Spleen (tissue), 11 donors: ENCODE measurements at regions not wholly inside any gene's neighbourhood (a gene's known extent, or its start where the extent isn't known, plus 50 kb on each side); places are given as distances from the start of the nearest gene placed in this dataset.

Experiments used
- DNase-seq: peaks from one replicate; pipeline ENCODE4 v3.0.0-alpha.2; 2020
- H3K27ac ChIP-seq, 8 donors: fragments of 200-600 bp; sonication (generic) in 7 of 8; 1 replicate in 4 of 8; 2 replicates in 4 of 8; pipeline versions ENCODE4 v1.5.0 to v1.8.0; 2016 to 2021; ENCODE audit warnings: inconsistent platforms in 4 of 8, mild to moderate bottlenecking in 4 of 8, moderate library complexity in 1 of 8
- H3K27me3 ChIP-seq, 7 donors: fragments of 200-600 bp; sonication (generic) in 6 of 7; replicated peaks in 1 of 7; 1 replicate in 4 of 7; 2 replicates in 3 of 7; pipeline versions ENCODE4 v1.5.0 to v1.8.0; 2016 to 2021; ENCODE audit warnings: inconsistent platforms in 3 of 7, mild to moderate bottlenecking in 1 of 7
- H3K36me3 ChIP-seq, 6 donors: fragments of 200-600 bp; sonication (generic) in 5 of 6; 1 replicate in 4 of 6; 2 replicates in 2 of 6; pipeline versions ENCODE4 v1.5.0 to v1.8.0; 2016 to 2021; ENCODE audit warnings: inconsistent platforms in 2 of 6
- H3K4me1 ChIP-seq, 6 donors: fragments of 200-600 bp; sonication (generic) in 5 of 6; 1 replicate in 3 of 6; 2 replicates in 3 of 6; pipeline versions ENCODE4 v1.5.0 to v1.8.0; 2016 to 2021; ENCODE audit warnings: inconsistent platforms in 3 of 6
- H3K4me3 ChIP-seq, 8 donors: fragments of 200-600 bp; sonication (generic) in 7 of 8; 1 replicate in 4 of 8; 2 replicates in 4 of 8; pipeline versions ENCODE4 v1.5.0 to v1.8.0; 2016 to 2021; ENCODE audit warnings: inconsistent platforms in 4 of 8, mild to moderate bottlenecking in 4 of 8, moderate library complexity in 2 of 8
- H3K9me3 ChIP-seq, 8 donors: fragments of 200-600 bp; sonication (generic) in 7 of 8; 1 replicate in 4 of 8; 2 replicates in 4 of 8; pipeline versions ENCODE4 v1.5.0 to v1.8.0; 2016 to 2021; ENCODE audit warnings: inconsistent platforms in 4 of 8
- CTCF ChIP-seq, 11 experiments: fragments of 200-600 bp in 7 of 11; fragments of 450-650 bp in 4 of 11; sonication (generic) in 4 of 11; IDR thresholded peaks in 8 of 11; conservative IDR thresholded peaks in 3 of 11; 1 replicate in 7 of 11; 2 replicates in 4 of 11; pipeline versions ENCODE4 v1.4.0 to v1.8.0; 2016 to 2021; ENCODE audit warnings: antibody characterized with exemption in 11 of 11, inconsistent platforms in 4 of 11, mild to moderate bottlenecking in 1 of 11
- POLR2A ChIP-seq, 3 donors: fragments of 450-650 bp; IDR thresholded peaks; one replicate each; pipeline ENCODE4 v1.5.1; 2017; ENCODE audit warnings: antibody characterized with exemption in 3 of 3, mild to moderate bottlenecking in 1 of 3
- POLR2AphosphoS5 ChIP-seq, 3 donors: sonication (generic); formaldehyde crosslinking; IDR thresholded peaks; one replicate each; pipeline ENCODE4 v1.5.1; 2017; ENCODE audit warnings: antibody characterized with exemption in 3 of 3
- WGBS, 5 donors: extraction: QIAGEN DNeasy Blood & Tissue Kit in 3 of 5; methylation state at CpG; one replicate each; pipeline versions ENCODE4 v1.1.5 to v1.1.7; 2013 to 2018; 5-methylcytosine and 5-hydroxymethylcytosine counted together
- intact Hi-C: fragments of 100-400 bp; cut with DNase I; formaldehyde crosslinking; loops from one replicate; pipeline ENCODE4 v1.15.0; 2023; ENCODE audit warnings: low total_unique reads
- donor health status: healthy with polysubstance abuse.
- donor health status: DM: no; HTN: no; CAD: no; lungs with moderate emphysema.
- donor health status: DM: no; HTN: no; CAD: no.
- donor health status: Bipolar disorder and iron deficiency.
- donor health status: healthy.
- donor health status: DM: no; HTN: no; CAD: no.
- donor health status: DM: yes; HTN: yes; CAD: no.

- Histone ChIP-seq H3K4me1 (no peaks in the 10 kb centered on the region), H3K9me3 (no peaks in the 10 kb centered on the region), H3K27ac (no peak overlapping the region), H3K27me3 (peaks cover 0 to 10% (median 0%) of the 10 kb centered on the region in 7 donors), H3K4me3 (no peak overlapping the region), H3K36me3 (no peaks in the 10 kb centered on the region)
- 44 to 60% (median 56%) methylated on average over 1 of the region's 1 CpG for WGBS, 5 donors
- intact Hi-C loops: no loop called here
- DNase-seq: no peak
- TF ChIP-seq CTCF (IDR thresholded peaks at IDR 0.05 in 8 of 11, conservative IDR thresholded peaks at IDR 0.05 in 3 of 11): no peak
- no peak for TF ChIP-seq POLR2AphosphoS5 (IDR thresholded peaks at IDR 0.05)
- TF ChIP-seq POLR2A (IDR thresholded peaks at IDR 0.05): no peak
Measured at GRCh38 chr2:234128606-234129005, 78.1 kb downstream of the SPP2 start.
